PC-3 (cell line): ENCODE measurements at regions not wholly inside any gene's neighbourhood (a gene's known extent, or its start where the extent isn't known, plus 50 kb on each side); places are given as distances from the start of the nearest gene placed in this dataset.

Experiments used
- ATAC-seq: fragments of 200-7000 bp; cut with Tn5 transposase; 2 replicates; pipeline ENCODE4 v1.9.1; 2020; ENCODE audit warnings: mild to moderate bottlenecking, moderate library complexity
- BruUV-seq: library from RNA; stranded (reverse); fragments of 400-500 nt; replicated peaks from 2 replicates; lab custom pipeline; 2021; lab: Mats Ljungman, UMichigan
- CTCF ChIA-PET: fragments of 300-600 bp; sonication (Branson Sonifier 250); formaldehyde crosslinking; loops from one replicate; lab custom pipeline; 2022; ENCODE audit warnings: antibody characterized with exemption; lab: Charles Lee
- POLR2A ChIA-PET: fragments of 300-600 bp; sonication (Branson Sonifier 250); formaldehyde crosslinking; loops from one replicate; lab custom pipeline; 2022; ENCODE audit warnings: antibody characterized with exemption; ENCODE audit not compliant: unreplicated experiment; lab: Charles Lee
- DNase-seq: peaks from one replicate; pipeline ENCODE4 v3.0.0-alpha.2; 2015
- H2AFZ ChIP-seq: fragments of 300-600 bp; sonication (generic); 2 replicates; pipeline ENCODE4 v1.6.0; 2016; ENCODE audit warnings: antibody characterized with exemption, low read length
- H3F3A ChIP-seq: fragments of 300-600 bp; sonication (generic); one replicate; pipeline ENCODE4 v1.6.0; 2017; ENCODE audit warnings: antibody characterized with exemption, low read length, control low read depth, mild to moderate bottlenecking; ENCODE audit not compliant: unreplicated experiment
- H3K27ac ChIP-seq: fragments of 300-600 bp; sonication (generic); 2 replicates; pipeline ENCODE4 v1.5.1; 2016; ENCODE audit warnings: mild to moderate bottlenecking, low read length
- H3K27me3 ChIP-seq: fragments of 300-600 bp; sonication (generic); 2 replicates; pipeline ENCODE4 v1.6.1; 2016; ENCODE audit warnings: low read length, mixed read lengths
- H3K36me3 ChIP-seq: fragments of 300-600 bp; sonication (generic); 2 replicates; pipeline ENCODE4 v1.6.1; 2016; ENCODE audit warnings: low read depth, mixed run types, low read length, mixed read lengths
- H3K4me1 ChIP-seq: fragments of 300-600 bp; sonication (generic); 2 replicates; pipeline ENCODE4 v1.5.1; 2016; ENCODE audit warnings: low read length; ENCODE audit not compliant: insufficient read depth
- H3K4me2 ChIP-seq: fragments of 300-600 bp; sonication (generic); 2 replicates; pipeline ENCODE4 v1.6.0; 2016; ENCODE audit warnings: low read length
- H3K4me3 ChIP-seq: fragments of 300-600 bp; sonication (generic); 2 replicates; pipeline ENCODE4 v1.5.1; 2016; ENCODE audit warnings: mild to moderate bottlenecking, low read length, mixed read lengths
- H3K79me2 ChIP-seq: fragments of 300-600 bp; sonication (generic); 2 replicates; pipeline ENCODE4 v1.6.1; 2017; ENCODE audit warnings: low read length, mixed read lengths
- H3K9ac ChIP-seq: fragments of 300-600 bp; sonication (generic); 2 replicates; pipeline ENCODE4 v1.6.0; 2016; ENCODE audit warnings: mild to moderate bottlenecking, low read length
- H3K9me2 ChIP-seq: fragments of 300-600 bp; sonication (generic); replicated peaks from 2 replicates; pipeline ENCODE4 v1.6.1; 2016; ENCODE audit warnings: mixed run types, low read length, mixed read lengths
- H3K9me3 ChIP-seq: fragments of 300-600 bp; sonication (generic); 2 replicates; pipeline ENCODE4 v1.6.1; 2016; ENCODE audit warnings: low read length, mixed read lengths
- H4K20me1 ChIP-seq: fragments of 300-600 bp; sonication (generic); 2 replicates; pipeline ENCODE4 v1.6.1; 2016; ENCODE audit warnings: low read length, mixed read lengths
- EZH2 ChIP-seq: fragments of 300-600 bp; sonication (generic); IDR thresholded peaks from one replicate; pipeline ENCODE4 v1.6.1; 2017; ENCODE audit warnings: antibody characterized with exemption, mild to moderate bottlenecking, low read length; ENCODE audit not compliant: unreplicated experiment
- EZH2phosphoT487 ChIP-seq: fragments of 300-600 bp; sonication (generic); IDR thresholded peaks from 2 replicates; pipeline ENCODE4 v1.6.1; 2018; ENCODE audit warnings: mild to moderate bottlenecking, antibody characterized with exemption, low read length, borderline replicate concordance
- intact Hi-C: fragments of 100-400 bp; cut with micrococcal nuclease; formaldehyde crosslinking; loops from 2 replicates; pipeline ENCODE4 v1.9.0; 2023
- TF ChIP-seq, protein P1 (sequence below): fragments of 300-600 bp; sonication (generic); conservative IDR thresholded peaks from 2 replicates; pipeline ENCODE4 v1.5.1; 2017; ENCODE audit warnings: antibody characterized with exemption, low read depth, mild to moderate bottlenecking, low read length

DNA sequence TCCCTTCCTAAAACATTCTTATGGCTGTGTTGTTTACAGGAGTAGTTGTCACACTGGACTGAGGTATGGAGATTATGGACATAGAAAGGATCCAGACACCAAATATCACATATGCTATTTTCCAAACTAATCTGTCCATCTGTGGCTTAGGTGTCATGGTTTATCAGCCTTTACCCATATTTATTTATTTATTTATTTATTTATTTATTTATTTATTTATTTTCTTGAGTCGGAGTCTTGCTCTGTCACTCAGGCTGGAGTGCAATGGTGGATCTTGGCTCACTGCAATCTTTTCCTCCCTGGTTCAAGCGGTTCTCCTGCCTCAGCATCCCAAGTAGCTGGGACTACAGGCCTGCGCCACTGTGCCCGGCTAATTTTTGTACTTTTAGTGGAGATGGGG, 1103.1 kb downstream of the MAT2B start:
- Histone ChIP-seq H3K27me3 (no peaks in the 10 kb centered on the region), H3K4me2 (no peak overlapping the region), H4K20me1 (no peaks in the 10 kb centered on the region), H3K4me1 (no peaks in the 10 kb centered on the region), H3F3A (no peaks in the 10 kb centered on the region), H3K27ac (no peak overlapping the region), H3K9ac (no peak overlapping the region), H3K4me3 (no peak overlapping the region), H3K79me2 (no peaks in the 10 kb centered on the region), H3K9me2 (no peaks in the 10 kb centered on the region), H3K36me3 (no peaks in the 10 kb centered on the region), H3K9me3 (no peaks in the 10 kb centered on the region), H2AFZ (no peak overlapping the region)
- intact Hi-C loops: no loop called here
- DNase-seq: no peak
- POLR2A ChIA-PET: no interaction called here
- TF ChIP-seq, protein P1, sequence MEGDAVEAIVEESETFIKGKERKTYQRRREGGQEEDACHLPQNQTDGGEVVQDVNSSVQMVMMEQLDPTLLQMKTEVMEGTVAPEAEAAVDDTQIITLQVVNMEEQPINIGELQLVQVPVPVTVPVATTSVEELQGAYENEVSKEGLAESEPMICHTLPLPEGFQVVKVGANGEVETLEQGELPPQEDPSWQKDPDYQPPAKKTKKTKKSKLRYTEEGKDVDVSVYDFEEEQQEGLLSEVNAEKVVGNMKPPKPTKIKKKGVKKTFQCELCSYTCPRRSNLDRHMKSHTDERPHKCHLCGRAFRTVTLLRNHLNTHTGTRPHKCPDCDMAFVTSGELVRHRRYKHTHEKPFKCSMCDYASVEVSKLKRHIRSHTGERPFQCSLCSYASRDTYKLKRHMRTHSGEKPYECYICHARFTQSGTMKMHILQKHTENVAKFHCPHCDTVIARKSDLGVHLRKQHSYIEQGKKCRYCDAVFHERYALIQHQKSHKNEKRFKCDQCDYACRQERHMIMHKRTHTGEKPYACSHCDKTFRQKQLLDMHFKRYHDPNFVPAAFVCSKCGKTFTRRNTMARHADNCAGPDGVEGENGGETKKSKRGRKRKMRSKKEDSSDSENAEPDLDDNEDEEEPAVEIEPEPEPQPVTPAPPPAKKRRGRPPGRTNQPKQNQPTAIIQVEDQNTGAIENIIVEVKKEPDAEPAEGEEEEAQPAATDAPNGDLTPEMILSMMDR: no peak
- TF ChIP-seq EZH2phosphoT487 (no peak), EZH2 (no peak)
- no TSS peak for BruUV-seq
- CTCF ChIA-PET: no interaction called here
- ATAC-seq: no peak

DNA sequence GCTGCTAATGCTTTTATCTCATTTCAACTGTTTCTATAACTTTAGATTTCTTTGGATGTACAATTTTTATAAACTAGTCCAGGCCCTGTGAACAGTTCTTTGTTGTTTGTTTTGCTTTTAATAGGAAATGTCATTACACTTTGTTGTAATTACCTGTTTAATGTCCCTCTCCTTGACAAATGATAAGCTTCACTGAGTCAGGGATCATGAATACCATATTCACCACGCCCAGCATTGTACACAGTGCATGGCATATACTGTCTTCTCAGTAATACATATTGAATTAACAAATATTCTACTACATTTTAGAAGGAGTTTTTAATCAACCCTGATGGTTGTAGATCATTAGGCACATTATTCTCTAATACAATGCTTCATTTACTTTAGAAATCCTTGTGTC, 1105.0 kb downstream of the MAT2B start:
- intact Hi-C loops: no loop called here
- H3K79me2 ChIP-seq: no peaks in the 10 kb centered on the region
- H3F3A ChIP-seq: no peaks in the 10 kb centered on the region
- H2AFZ ChIP-seq: no peak overlapping the region
- H3K9me2 ChIP-seq: no peaks in the 10 kb centered on the region
- no TSS peak for BruUV-seq
- H3K27me3 ChIP-seq: no peaks in the 10 kb centered on the region
- H3K4me3 ChIP-seq: no peak overlapping the region
- no peaks in the 10 kb centered on the region for H3K36me3 ChIP-seq
- ChIA-PET POLR2A (no interaction called here), CTCF (no interaction called here)
- no peak overlapping the region for H3K27ac ChIP-seq
- peak; percentile 2 for DNase-seq
- no peak overlapping the region for H3K4me2 ChIP-seq
- H4K20me1 ChIP-seq: no peaks in the 10 kb centered on the region
- H3K9me3 ChIP-seq: no peaks in the 10 kb centered on the region
- no peak for TF ChIP-seq EZH2phosphoT487
- no peak for TF ChIP-seq EZH2
- TF ChIP-seq, protein P1: no peak
- no peaks in the 10 kb centered on the region for H3K4me1 ChIP-seq
- peak; percentile 45; the same call in 1 of the 2 replicates for ATAC-seq
- no peak overlapping the region for H3K9ac ChIP-seq

GRCh38 chr5:164614707-164615106, 1109.3 kb downstream of the MAT2B start:
- H3K27me3 ChIP-seq: no peaks in the 10 kb centered on the region
- no peaks in the 10 kb centered on the region for H3K79me2 ChIP-seq
- DNase-seq (no peak), ATAC-seq (no peak)
- no peaks in the 10 kb centered on the region for H3F3A ChIP-seq
- H3K9me3 ChIP-seq: no peaks in the 10 kb centered on the region
- H2AFZ ChIP-seq: no peak overlapping the region
- no peak overlapping the region for H3K4me2 ChIP-seq
- no TSS peak for BruUV-seq
- no peaks in the 10 kb centered on the region for H3K9me2 ChIP-seq
- H3K27ac ChIP-seq: no peak overlapping the region
- TF ChIP-seq EZH2 (no peak), EZH2phosphoT487 (no peak)
- TF ChIP-seq, protein P1: no peak
- ChIA-PET CTCF (no interaction called here), POLR2A (no interaction called here)
- no peaks in the 10 kb centered on the region for H4K20me1 ChIP-seq
- no peak overlapping the region for H3K4me3 ChIP-seq
- H3K36me3 ChIP-seq: no peaks in the 10 kb centered on the region
- no peaks in the 10 kb centered on the region for H3K4me1 ChIP-seq
- intact Hi-C loops: no loop called here
- no peak overlapping the region for H3K9ac ChIP-seq
